GM23338 (cell line): ENCODE measurements at regions not wholly inside any gene's neighbourhood (a gene's known extent, or its start where the extent isn't known, plus 50 kb on each side); places are given as distances from the start of the nearest gene placed in this dataset.
"Not testable (repeated sequence)": the region's sequence is repeated elsewhere in the genome, so short reads cannot be mapped to it uniquely, and the experiment has no call there.

Source experiments
- CTCF ChIP-seq, 2 experiments: fragments of 200-600 bp in 1 of 2; sonication (generic) in 1 of 2; conservative IDR thresholded peaks; 2 replicates each; pipeline versions ENCODE4 v1.5.1 to v1.6.1; 2016 to 2017; ENCODE audit warnings: antibody characterized with exemption in 2 of 2, low read depth in 2 of 2, mild to moderate bottlenecking in 2 of 2, moderate library complexity in 1 of 2
- EZH2 ChIP-seq: fragments of 200-600 bp; sonication (generic); IDR thresholded peaks from one replicate; pipeline ENCODE4 v1.8.0; 2017; ENCODE audit warnings: antibody characterized with exemption, mild to moderate bottlenecking, low read depth; ENCODE audit not compliant: unreplicated experiment
- POLR2AphosphoS5 ChIP-seq: IDR thresholded peaks from 2 replicates; pipeline ENCODE4 v1.6.1; 2016; ENCODE audit warnings: antibody characterized with exemption, low read depth
- REST ChIP-seq: IDR thresholded peaks from one replicate; pipeline ENCODE4 v1.6.1; 2018; ENCODE audit warnings: antibody characterized with exemption; ENCODE audit not compliant: unreplicated experiment

- TF ChIP-seq POLR2AphosphoS5; CTCF (conservative IDR thresholded peaks at IDR 0.05; ENCODE audit: low read depth in 2 of 2); EZH2; REST: not testable (repeated sequence)
These were observed 211.7 kb downstream of the DUSP10 start for GRCh38 chr1:221530159-221530558.
